ENCODE measurements at regions not wholly inside any gene's neighbourhood (a gene's known extent, or its start where the extent isn't known, plus 50 kb on each side); places are given as distances from the start of the nearest gene placed in this dataset.

DNA sequence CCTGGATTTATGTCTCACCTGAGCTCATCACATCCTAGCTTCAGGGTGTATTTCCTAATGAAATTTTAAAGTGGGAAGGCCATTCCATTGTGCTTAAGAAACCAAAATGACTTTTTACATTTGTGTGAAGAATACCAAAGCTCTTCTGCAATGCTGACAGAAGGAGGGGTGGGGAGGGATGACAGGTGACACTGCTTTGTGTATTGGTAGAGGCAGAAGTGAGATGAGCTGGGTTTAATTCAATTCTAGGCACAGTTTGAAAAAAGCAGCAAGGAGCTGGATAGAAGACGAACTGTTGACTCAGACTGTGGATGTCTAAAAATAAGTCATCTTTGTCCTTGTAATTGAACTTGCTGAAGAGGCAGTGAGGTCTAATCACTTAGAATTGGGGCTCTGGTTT lies 710.3 kb upstream of the KIRREL3 start:
- TF ChIP-seq, protein P1, sequence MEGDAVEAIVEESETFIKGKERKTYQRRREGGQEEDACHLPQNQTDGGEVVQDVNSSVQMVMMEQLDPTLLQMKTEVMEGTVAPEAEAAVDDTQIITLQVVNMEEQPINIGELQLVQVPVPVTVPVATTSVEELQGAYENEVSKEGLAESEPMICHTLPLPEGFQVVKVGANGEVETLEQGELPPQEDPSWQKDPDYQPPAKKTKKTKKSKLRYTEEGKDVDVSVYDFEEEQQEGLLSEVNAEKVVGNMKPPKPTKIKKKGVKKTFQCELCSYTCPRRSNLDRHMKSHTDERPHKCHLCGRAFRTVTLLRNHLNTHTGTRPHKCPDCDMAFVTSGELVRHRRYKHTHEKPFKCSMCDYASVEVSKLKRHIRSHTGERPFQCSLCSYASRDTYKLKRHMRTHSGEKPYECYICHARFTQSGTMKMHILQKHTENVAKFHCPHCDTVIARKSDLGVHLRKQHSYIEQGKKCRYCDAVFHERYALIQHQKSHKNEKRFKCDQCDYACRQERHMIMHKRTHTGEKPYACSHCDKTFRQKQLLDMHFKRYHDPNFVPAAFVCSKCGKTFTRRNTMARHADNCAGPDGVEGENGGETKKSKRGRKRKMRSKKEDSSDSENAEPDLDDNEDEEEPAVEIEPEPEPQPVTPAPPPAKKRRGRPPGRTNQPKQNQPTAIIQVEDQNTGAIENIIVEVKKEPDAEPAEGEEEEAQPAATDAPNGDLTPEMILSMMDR (IDR thresholded peaks at IDR 0.05; ENCODE audit: low read depth, low read length, poor library complexity, severe bottlenecking): no peak
- no peak for TF ChIP-seq EZH2phosphoT487 (IDR thresholded peaks at IDR 0.05; ENCODE audit: borderline replicate concordance, low read length)

Measured in DOHH2 (cell line).